Putamen (tissue), 1 donor: ENCODE measurements at regions not wholly inside any gene's neighbourhood (a gene's known extent, or its start where the extent isn't known, plus 50 kb on each side); places are given as distances from the start of the nearest gene placed in this dataset.

Experiments
- DNase-seq: peaks from one replicate; pipeline ENCODE4 v3.0.0-alpha.2; 2016; ENCODE audit warnings: low spot score

DNA sequence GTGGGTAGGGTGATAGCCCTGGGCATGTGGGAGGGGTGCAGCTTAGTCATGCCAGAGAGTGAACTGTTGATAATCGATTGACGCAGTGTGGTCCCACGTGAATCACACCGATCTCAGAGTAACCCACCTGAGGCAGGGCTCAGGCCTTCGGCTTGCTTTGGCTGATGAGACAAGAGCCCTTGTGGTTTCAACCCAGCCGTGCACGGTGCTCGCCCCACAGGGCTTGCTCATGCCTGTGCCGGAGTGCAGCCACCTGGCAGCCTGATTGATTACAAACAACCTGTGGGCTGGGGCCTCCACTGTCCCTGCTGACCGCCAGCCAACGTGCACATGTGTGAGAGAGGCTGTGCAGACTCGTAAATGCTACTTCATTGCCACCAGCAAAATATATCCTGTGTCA is 144.9 kb upstream of the ADARB2 start:
- no peak for DNase-seq

DNA sequence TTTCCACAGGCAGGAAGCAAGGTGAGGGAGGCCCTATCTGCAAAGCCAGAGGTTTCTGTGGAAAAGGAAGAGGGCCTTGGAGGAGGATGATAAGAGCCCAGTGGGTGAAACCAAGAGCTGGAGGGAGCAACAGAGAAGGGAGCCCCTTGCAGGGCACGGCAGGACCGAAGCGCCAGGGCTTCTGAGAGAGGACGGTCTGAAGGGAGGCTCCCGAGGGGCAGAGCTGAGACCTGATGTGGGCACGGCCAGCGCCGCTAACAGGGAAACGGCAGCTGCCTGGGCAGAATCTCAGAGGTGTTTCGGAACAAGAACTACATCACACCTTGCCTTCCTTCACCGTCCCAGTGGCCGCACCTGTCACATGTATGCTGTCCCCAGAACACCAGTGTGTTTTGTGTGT is 144.3 kb upstream of the ADARB2 start:
- no peak for DNase-seq

DNA sequence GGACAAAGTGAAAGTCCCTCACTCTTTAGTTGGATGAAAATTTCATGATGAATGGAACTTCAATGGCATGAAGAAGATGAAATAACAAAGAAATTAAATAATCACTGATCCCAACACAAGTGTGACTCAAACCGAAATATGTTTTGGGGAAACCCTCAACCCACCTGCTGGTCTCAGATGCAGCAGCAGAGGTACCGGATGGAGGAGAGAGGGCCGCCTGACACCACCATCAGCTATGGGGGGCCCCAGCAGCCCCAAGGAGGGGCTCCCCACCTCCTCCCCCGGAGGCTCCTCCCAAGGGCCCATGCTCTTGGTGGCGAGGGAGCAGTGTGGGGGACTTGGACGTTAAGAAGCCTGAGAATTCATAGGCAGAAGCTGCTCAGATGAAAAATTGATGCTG is 137.2 kb upstream of the ADARB2 start:
- no peak for DNase-seq

DNA sequence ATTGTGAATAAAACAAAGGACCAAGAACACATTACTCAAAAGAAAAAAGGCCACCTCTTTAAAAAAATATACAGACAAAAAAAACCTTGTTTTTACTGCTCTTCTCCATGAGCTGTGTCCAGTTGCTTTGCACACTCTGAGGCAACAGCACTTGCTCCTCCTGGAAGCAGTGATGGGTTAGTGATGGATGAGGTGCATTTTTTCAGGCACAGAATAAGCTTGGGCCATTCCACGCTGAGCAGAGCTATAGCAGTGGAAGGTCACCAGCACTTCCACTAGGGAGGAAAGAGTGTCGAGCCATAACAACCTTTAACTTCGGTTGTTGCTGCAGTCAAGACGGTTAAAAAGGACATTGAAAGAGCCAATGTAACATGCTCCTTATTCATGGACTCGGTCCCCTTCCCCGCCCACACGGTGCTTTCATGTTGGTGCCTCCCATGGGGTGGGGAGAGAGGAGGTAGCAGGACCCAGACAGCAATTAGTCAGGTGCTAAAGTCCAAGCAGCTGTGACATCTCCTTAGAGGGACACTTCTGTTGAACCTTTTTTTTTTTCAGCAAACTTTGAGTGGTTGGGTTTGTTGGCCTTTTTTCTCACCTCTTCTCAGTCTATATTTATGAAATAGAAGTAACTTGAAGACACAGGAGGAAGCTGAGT is 136.5 kb upstream of the ADARB2 start:
- no peak for DNase-seq

DNA sequence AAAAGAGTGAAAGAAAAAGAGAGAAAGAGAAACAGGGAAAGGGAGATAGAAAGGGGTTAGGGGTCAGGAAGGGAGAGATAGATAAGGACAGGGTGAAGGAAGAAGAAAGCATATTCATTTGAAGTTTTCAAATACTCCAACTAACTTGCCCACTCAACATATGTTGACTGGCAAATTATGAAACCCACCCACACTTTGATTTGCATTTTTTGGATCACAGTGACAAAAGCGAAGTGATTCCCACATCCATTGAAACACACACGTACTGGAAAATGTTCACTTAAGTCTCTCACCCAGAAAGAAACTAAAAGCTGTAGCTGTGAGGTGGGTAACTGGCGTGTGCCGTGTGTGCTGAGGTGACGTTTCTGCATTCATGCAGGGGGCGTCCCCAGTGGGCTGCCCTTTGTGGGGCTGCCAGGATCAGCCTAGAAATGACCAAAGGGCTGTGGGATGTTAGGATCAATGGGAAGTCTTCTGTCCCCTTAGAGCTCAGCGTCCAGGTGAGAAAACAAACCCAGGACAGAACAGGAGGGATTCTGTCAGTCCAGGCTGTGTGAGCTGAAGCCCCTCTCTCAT is 134.9 kb upstream of the ADARB2 start:
- peak; percentile 52 for DNase-seq

DNA sequence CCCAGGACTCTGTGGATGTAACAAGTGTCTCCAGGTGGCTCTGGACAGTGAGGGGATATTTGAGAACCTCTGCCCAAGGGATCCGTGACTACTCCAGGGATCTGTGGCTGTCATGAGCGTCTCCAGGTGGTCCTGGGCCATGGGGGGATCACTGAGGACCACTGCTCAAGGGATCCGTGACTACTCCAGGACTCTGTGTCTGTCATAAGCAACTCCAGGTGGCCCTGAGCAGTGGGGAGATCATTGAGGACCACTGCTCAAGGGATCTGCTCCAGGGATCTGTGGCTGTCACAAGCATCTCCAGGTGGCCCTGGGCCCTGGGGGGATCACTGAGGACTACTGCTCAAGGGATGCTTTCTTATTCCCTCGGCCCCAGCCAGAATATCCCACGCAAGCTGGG is 133.2 kb upstream of the ADARB2 start:
- no peak for DNase-seq

DNA sequence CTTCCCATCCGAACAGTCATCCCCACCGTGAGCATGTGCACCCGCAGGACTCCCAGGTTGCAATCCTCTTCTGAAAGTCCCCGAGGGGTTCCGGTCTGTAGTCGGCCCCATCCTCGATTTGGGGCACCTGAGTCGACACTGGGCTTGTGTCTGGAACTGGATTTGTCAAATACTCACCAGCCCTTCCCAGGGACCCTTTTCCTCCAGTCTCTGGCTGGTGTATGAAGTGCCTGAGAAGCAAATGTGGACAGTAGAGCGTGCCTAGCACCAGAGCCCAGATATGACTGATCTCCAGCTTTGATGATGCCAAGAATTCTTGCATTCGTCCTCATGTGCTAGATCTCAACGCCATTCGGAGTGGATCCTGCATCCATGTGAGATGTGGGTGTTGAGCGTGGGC is 132.5 kb upstream of the ADARB2 start:
- no peak for DNase-seq

DNA sequence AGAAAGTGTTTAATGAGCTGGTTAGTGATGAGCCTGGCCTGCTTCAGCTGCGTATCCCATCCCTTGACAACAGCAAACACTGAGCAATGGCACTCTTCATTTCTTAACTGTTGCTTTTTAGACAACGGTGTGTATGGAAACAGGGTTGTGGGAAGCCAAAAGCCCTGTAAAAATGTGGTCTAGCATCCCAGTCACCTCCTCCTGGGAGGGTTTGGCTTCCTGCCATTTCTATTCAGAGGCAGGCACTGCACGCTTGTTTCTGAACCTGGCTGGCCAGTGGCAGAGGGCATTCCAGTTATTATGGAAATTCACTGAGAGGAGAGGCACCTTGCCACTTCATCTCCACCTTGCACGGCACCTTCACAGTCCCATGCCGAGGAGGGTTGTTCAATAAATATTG is 123.0 kb upstream of the ADARB2 start:
- no peak for DNase-seq

DNA sequence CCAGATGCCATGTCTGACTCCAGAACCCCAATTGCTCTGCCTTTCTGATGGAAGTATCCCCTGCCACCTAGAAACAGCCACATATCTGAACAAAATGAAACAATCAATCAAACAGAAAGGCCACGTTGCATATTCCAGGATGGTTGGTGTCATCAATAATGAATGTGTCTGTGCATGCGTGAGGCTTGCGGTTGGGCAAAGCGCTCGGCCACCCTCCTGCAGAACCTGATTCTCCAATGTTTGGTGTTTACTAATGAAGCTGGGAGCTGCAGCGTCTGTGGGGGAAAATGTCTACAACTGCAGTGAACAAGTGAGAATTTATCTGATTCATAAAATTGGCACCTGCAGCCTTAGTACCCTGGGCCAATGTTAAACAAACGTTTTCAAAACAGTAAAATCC is 121.2 kb upstream of the ADARB2 start:
- DNase-seq, result no peak

DNA sequence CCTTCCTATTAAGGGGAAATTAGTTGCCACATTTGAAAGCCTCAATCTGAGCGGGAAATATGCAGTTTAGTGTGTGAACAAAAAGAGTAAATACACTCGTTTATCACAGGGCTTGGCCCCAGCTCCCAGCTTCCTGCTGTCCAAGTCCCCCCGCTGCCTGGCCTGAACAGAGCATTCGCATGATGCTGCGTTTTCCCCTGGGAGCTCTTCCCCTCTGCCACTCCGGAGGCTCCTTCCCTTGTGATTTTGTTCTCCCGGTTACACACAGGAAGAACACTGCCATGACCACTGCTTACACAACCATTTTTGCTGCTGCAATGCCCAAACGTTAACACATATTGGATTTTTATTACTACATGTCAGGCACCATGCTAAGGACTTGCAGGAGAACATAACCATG is 120.7 kb upstream of the ADARB2 start:
- no peak for DNase-seq

DNA sequence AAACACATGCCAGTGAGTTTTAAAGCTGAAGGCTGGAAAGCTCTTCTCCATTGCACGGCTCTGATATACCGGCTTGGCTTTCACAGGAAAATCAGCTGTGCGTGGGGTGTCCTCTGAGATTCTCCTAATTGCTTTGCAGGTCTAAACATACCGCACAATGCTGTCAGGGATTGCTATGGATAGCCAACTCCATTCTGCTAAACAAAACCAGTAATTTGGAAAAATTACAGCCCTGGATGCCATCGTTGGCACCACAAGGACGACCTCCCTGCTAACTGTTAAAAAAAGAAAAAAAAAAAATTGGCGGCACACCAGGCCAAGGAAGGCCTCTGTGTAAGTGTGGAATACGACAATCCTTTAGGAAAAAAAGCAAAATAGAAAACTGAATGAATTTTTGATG is 118.6 kb upstream of the ADARB2 start:
- DNase-seq, result no peak

DNA sequence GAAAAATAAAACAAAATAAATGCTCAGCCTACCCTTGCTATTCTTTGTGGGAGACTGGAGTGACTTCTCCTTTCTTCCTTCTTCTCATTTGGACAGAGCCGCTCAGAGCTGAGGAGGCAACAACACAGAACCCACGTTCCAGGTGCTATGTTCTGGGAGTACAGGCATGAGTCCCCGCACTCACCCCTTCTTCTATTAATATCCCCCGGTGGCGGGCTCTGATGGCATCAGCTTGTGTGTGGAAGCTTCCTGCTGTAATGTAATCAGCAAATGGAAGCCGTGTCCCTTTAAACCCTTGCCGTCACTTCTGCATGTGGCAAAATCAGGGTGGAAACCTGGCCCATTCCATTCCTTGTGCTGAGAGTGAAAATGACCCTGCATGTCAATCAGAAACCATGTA is 116.9 kb upstream of the ADARB2 start:
- DNase-seq, result no peak

DNA sequence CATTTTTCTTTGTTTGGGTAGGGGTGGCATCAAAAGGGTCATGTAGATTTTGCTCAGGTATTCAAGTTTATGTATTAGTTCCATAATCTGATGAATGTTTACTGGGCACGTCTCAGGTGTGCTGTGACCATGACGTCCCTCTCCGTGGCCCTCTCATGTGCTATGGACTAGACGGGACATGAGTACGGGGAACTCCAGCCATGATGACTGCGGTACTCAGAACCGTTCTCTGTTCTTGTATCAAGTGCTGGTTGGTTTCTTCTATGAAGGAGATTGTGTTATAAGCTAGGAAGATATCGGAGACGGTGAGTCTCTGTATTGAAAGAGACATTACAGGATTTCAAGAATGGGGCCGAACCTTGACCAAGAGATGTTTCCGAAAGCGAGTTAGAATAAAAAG is 116.5 kb upstream of the ADARB2 start:
- no peak for DNase-seq

DNA sequence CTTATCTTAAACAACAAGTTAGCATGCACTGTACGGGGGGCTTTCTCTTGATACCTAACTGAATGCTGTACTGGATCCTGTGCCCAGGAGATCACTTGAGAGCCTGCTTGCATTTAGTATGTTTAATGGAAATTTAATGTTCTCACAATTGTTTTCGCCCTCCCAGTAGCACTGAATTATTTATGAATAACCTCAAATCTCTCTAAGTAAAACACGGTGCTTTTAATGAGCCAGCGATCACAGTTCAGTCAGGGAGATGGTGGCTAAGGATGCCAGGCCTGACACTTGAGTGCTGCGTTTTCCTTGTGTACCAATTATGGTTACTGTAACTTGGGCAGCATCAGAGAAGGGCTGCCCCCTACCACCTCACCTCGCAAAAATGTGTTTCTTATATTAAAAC is 115.5 kb upstream of the ADARB2 start:
- no peak for DNase-seq

DNA sequence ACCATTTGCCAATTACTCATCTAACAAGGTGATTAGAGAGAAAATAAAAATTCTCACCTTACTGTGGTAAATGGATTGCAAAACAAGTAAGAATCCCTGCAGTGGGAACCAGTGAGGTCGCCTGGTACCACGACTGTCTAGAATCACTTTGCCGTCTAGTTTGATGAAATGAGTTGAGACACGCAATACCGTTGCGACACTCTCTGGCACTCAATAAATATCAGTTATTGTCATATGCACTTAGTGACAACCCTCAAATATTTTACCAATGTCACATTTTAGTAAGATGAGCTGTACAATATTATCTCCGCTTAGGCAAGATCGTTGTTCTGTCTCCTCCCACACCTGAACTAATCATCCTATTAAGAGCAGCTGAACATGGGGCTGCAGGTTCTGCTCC is 114.4 kb upstream of the ADARB2 start:
- no peak for DNase-seq

DNA sequence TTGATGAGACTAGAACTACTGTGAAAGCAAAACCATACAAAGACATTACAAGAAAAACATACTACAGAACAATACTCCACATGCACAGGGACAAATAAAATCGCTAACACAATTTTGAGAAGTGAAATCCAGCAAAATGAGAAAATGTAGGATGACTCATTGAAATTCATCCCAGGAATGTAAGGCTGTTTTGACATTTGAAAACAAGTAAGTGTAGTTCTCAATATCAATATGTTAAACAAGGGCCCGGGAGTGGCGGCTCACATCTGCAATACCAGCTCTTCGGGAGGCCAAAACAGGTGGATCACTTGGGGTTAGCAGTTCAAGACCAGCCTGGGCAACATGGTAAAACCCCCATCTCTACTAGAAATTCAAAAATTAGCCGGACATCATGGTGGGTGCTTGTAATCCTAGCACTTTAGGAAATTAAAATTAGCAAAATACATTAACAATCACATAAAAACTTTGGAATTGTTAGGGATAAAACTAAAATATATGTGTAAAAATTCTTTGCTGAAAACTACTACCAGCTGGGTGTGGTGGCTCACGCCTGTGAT is 113.7 kb upstream of the ADARB2 start:
- DNase-seq, result no peak

DNA sequence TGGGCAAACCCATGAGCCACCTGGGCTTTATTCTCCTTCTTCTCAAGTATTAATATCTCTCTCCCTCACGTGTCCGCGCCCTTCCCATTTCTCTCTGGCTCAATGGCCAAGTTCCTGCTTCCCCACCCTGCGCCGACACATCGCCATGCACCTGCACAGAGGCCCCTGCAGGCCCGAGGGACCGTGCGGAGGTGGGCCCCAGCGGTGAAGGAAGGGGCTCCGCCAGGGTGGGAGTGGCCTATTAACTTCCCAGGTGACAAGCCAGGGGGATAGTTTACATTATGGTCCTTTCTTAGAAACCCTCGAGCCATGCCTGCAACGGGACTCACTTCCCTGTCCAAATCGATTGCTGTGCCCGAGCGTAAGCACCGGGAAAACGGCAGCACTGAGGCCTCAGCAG is 110.0 kb upstream of the ADARB2 start:
- DNase-seq, result no peak

DNA sequence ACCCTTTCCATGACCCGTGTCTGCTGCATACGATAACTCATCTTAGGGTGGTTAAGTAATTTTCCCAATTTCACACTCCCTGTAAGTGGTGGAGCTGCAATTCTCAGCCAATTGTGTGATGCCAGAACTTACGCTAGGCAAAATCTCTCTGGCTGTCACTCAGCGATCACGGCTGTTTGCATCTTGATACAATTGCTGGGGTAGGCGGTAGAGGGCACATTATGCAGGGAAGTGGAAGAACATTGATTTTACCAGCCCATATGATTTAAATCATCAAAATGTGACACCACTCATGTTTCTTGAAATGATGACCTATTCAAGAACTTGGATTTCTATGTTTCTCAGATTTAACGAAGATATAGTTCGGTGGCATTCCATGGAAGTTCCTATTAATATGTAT is 108.7 kb upstream of the ADARB2 start:
- DNase-seq, result no peak

DNA sequence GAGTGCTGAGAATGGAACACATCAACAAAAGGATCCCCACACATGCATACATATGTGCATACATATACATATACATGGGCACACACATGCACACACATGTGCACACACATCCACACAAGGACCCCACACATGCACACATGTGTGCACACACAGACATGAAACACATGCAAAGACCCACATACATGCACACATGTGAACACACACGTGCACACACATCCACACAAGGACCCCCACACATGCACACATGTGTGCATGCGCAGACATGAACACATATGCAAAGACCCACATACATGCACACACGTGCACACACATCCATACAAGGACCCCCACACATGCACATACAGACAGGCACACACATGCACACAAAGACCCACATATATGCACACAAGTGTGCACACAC is 104.4 kb upstream of the ADARB2 start:
- DNase-seq, result no peak

DNA sequence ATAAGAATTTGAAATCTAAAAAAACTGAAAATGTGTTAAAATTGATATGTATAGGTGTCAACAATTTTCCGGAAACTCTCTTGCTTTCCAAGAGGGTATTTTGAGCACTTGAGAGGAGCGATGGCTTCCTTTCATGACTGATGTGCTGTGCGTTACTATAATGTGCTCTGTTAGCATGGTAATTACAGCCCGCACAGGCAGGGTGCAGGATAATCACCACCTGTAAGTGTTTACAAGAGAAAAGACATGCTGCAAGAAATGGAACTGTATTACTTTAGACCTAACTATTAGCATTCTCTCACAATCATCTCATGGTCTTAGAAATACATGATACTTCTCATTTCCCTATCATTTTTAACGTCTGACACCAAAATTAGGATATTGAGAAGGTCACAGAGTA is 92.4 kb upstream of the ADARB2 start:
- DNase-seq, result no peak

DNA sequence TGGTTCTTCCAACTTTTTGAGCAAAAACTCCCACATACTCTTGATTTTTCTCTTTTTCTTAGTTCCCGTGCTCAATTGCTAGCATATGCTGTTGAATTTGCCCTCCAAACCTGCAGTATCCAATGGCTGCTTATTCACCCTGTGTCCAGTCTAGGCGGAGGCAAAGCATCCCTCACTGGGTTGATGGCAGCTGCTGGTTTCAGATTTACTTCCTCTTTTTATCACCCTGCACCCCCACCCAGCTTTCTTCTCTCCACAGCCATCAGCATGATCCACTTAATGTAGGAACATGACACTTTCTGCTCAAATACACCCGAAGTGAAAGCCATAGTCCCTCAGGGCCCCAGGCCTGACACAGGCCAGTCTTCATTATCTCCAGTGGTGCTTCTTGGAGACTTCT is 87.6 kb upstream of the ADARB2 start:
- DNase-seq, result no peak

DNA sequence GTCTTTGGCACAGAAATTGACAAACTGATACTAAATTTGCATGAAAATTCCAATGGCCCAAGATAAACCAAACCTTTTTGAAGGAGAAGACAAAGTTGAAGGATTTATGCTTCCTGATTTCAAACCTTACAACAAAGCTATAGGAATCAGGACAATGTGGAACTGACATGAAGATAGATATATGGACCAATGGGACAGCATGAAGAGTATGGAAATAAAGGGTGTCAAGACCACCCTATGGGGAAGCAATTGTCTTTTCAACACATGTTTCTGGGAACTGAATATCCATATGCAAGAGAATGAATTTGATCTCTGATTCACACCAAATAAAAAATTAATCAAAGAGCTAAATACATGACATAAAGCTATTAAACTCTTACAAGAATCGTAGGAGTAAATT is 77.2 kb upstream of the ADARB2 start:
- no peak for DNase-seq

DNA sequence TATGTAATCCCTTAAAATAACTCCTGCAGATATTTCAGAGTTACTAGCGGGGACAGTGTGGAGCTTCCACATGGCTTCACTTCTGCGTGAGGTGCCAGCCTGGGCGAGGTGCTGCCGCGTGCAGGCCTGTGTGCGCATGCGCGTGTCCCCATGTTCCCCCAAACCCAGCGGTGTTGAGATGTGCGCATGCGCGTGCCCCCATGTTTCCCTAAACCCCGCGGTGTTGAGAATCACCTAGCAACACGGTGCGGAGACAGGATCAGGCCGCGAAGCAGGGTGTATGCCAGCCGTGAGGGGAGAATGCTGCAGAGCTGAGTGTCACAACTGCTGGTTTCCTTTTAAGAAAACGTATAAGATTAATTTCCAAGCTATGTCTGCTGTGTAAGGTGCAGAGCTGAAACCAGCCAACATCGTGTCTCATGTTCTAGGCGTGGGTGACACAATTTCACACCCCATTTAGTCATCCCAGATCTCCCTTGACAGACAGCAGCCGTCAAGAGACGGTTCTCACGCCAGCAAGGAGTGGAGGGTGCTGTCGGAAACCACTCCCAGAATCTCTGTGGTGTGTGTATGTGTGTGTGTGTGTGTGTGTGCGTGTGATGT is 71.9 kb upstream of the ADARB2 start:
- DNase-seq, result peak; percentile 73

DNA sequence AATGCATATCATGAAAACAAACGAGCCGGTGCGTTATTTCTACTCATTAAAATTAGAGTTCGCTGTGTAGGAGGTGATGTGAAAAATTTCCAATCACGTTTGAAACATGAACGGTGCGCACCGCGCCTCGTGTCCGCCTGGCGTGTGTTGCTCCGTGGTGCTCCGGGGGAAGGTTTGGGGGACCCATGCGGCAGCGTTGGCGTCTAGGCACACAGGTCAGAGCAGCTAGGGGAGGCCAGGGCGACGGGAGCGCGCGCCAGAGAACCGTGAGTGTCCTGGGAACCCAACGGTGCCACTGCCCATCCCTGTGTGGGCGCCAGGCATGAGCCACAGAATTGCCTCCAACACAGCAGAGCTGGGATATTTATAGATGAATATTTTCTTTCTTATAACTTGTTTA is 70.6 kb upstream of the ADARB2 start:
- no peak for DNase-seq
